ENCODE measurements at regions not wholly inside any gene's neighbourhood (a gene's known extent, or its start where the extent isn't known, plus 50 kb on each side); places are given as distances from the start of the nearest gene placed in this dataset.

DNA sequence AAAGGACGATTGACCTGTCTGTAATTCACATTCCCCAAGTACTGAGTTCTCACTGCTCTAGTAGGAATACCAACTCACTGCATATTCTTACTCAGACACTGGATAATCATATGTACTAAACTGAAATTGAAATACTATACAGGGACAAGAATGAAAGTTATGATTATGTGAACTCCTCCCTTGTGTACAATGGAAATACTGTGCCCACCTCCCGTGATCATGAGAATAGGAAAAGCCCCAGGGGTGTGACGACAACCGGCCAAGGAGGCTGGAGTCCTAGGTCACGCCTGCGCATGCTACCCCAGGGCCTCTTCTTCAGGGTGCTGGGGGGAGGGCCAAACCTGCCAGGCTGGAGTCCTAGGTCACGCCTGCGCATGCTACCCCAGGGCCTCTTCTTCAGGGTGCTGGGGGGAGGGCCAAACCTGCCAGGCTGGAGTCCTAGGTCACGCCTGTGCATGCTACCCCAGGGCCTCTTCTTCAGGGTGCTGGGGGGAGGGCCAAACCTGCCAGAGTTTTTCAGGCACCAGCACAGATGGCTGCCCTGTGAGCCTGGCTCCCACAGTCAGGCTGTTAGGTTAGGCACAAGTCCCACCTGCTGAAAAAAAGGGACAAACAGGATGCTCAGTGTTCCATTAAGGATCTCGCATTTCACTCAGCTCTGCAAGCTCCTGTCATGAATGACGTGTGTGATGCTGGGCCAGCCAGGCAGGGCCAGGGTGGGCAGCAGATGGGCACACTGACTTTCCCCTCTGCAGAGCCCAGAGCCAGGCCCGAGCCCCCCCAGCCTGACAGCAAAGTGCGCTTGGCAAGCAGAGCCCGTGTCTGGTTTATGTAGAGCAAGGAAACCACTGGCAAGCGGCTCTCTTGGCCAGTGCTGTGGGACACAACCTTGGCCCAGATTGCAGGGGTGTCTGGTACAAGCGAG is 107.7 kb downstream of the FOXF2 start:
- DNase-seq (ENCODE audit: low spot score), result no peak
- Histone ChIP-seq H3K4me3 (no peak overlapping the region), H3K9me3 (no peaks in the 10 kb centered on the region), H3K4me1 (replicated peaks) (no peaks in the 10 kb centered on the region), H3K36me3 (no peaks in the 10 kb centered on the region), H3K27ac (no peak overlapping the region), H3K27me3 (replicated peaks; ENCODE audit: insufficient read depth) (no peaks in the 10 kb centered on the region)
- 69% methylated on average over 16 of the region's 16 CpGs for WGBS
- no peak for TF ChIP-seq POLR2A (IDR thresholded peaks at IDR 0.05)
- no peak for TF ChIP-seq POLR2AphosphoS5 (IDR thresholded peaks at IDR 0.05)
- TF ChIP-seq, protein P1, sequence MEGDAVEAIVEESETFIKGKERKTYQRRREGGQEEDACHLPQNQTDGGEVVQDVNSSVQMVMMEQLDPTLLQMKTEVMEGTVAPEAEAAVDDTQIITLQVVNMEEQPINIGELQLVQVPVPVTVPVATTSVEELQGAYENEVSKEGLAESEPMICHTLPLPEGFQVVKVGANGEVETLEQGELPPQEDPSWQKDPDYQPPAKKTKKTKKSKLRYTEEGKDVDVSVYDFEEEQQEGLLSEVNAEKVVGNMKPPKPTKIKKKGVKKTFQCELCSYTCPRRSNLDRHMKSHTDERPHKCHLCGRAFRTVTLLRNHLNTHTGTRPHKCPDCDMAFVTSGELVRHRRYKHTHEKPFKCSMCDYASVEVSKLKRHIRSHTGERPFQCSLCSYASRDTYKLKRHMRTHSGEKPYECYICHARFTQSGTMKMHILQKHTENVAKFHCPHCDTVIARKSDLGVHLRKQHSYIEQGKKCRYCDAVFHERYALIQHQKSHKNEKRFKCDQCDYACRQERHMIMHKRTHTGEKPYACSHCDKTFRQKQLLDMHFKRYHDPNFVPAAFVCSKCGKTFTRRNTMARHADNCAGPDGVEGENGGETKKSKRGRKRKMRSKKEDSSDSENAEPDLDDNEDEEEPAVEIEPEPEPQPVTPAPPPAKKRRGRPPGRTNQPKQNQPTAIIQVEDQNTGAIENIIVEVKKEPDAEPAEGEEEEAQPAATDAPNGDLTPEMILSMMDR (IDR thresholded peaks at IDR 0.05), result no peak
- intact Hi-C loops (cut with DNase I), result no loop called here

DNA sequence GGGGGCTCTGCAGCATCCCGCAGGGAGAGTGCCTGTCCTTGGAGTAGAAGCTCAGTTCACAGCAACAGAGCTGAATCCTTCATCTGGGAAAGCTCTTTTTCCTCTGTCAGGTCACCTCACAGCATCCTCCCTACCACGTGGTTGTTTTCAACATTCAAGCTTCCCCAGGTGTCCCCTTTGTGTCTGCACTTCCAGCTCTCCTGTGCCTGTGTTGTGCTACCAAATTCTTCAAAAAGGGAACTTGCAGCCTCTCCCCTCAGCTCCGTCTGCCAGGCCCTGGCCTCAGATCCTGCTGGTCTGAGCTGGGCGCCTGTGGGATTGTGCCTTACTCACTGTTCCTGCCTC is 108.4 kb downstream of the FOXF2 start:
- no peak for TF ChIP-seq POLR2A (IDR thresholded peaks at IDR 0.05)
- TF ChIP-seq, protein P1 (IDR thresholded peaks at IDR 0.05), result no peak
- TF ChIP-seq POLR2AphosphoS5 (IDR thresholded peaks at IDR 0.05), result no peak
- H3K36me3 ChIP-seq, result no peaks in the 10 kb centered on the region
- DNase-seq (ENCODE audit: low spot score), result no peak
- no peaks in the 10 kb centered on the region for H3K27me3 ChIP-seq (replicated peaks; ENCODE audit: insufficient read depth)
- no peaks in the 10 kb centered on the region for H3K9me3 ChIP-seq
- intact Hi-C loops (cut with DNase I), result no loop called here
- no peak overlapping the region for H3K4me3 ChIP-seq
- 66% methylated on average over 4 of the region's 4 CpGs for WGBS
- H3K4me1 ChIP-seq (replicated peaks), result no peaks in the 10 kb centered on the region
- H3K27ac ChIP-seq, result no peak overlapping the region

GRCh38 chr6:1498491-1499113 is 109.2 kb downstream of the FOXF2 start:
- no peaks in the 10 kb centered on the region for H3K9me3 ChIP-seq
- no peaks in the 10 kb centered on the region for H3K4me1 ChIP-seq (replicated peaks)
- TF ChIP-seq, protein P1 (IDR thresholded peaks at IDR 0.05), result no peak
- TF ChIP-seq POLR2AphosphoS5 (IDR thresholded peaks at IDR 0.05), result no peak
- WGBS, result 88% methylated on average over 8 of the region's 8 CpGs
- no peak overlapping the region for H3K4me3 ChIP-seq
- H3K36me3 ChIP-seq, result no peaks in the 10 kb centered on the region
- no peak for DNase-seq (ENCODE audit: low spot score)
- no peak overlapping the region for H3K27ac ChIP-seq
- intact Hi-C loops (cut with DNase I), result no loop called here
- H3K27me3 ChIP-seq (replicated peaks; ENCODE audit: insufficient read depth), result no peaks in the 10 kb centered on the region

DNA sequence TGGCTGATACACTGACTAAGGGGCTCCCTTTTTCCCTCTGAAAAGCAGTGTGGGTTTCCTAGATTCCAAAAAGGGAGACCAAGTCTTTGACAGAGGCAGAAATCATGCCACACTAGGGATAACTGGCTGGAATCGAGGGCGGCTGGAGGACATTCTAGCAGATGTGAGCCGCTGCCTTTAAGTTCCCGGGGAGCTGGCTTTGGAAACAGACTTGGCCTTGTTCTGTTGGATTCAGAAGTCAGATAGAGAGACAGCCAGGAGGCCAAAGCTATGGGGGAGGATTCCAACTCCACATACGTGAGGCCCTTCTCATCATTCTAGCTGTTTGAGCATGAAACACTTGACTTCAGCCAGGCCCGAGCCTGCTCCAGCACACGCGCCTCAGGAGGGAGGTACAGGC is 109.9 kb upstream of the FOXC1 start:
- no peak overlapping the region for H3K4me3 ChIP-seq
- H3K4me1 ChIP-seq (replicated peaks), result no peaks in the 10 kb centered on the region
- 71% methylated on average over 8 of the region's 8 CpGs for WGBS
- H3K9me3 ChIP-seq, result no peaks in the 10 kb centered on the region
- no peaks in the 10 kb centered on the region for H3K36me3 ChIP-seq
- intact Hi-C loops (cut with DNase I), result no loop called here
- no peak for DNase-seq (ENCODE audit: low spot score)
- TF ChIP-seq POLR2AphosphoS5 (IDR thresholded peaks at IDR 0.05), result no peak
- TF ChIP-seq, protein P1 (IDR thresholded peaks at IDR 0.05), result no peak
- no peak for TF ChIP-seq POLR2A (IDR thresholded peaks at IDR 0.05)
- no peaks in the 10 kb centered on the region for H3K27me3 ChIP-seq (replicated peaks; ENCODE audit: insufficient read depth)
- no peak overlapping the region for H3K27ac ChIP-seq

DNA sequence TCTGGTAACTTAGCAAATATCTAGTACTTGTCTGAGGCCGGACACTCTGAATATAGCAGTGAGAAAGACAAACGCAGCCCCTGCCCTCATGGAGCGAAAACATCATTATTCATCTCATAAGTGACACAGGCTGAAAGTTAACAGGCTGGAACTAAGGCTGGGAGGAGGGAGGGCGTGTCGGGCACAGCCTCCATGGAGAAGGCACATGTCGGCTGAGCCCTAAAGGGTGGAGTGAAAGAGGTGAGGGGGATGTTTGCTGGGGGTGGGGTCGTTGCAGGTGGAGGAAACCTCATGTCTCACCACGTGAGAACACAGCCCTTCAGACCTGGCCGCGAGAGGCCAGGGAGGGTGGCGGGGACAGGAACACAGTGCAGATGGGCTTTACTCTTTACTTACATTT is 108.8 kb upstream of the FOXC1 start:
- TF ChIP-seq, protein P1 (IDR thresholded peaks at IDR 0.05), result no peak
- TF ChIP-seq POLR2A (IDR thresholded peaks at IDR 0.05) (no peak), POLR2AphosphoS5 (IDR thresholded peaks at IDR 0.05) (no peak)
- Histone ChIP-seq H3K27me3 (replicated peaks; ENCODE audit: insufficient read depth) (no peaks in the 10 kb centered on the region), H3K36me3 (no peaks in the 10 kb centered on the region), H3K27ac (no peak overlapping the region), H3K4me3 (no peak overlapping the region), H3K4me1 (replicated peaks) (no peaks in the 10 kb centered on the region), H3K9me3 (no peaks in the 10 kb centered on the region)
- no peak for DNase-seq (ENCODE audit: low spot score)
- 61% methylated on average over 11 of the region's 11 CpGs for WGBS
- intact Hi-C loops (cut with DNase I), result no loop called here
